ENCODE measurements at regions not wholly inside any gene's neighbourhood (a gene's known extent, or its start where the extent isn't known, plus 50 kb on each side); places are given as distances from the start of the nearest gene placed in this dataset.

GRCh38 chr6:156660389-156660788 lies 116.8 kb upstream of the ARID1B start:
- Histone ChIP-seq H3K4me3 (ENCODE audit: low read depth, low read length) (no peak overlapping the region), H3K36me3 (ENCODE audit: control insufficient read depth, insufficient read depth, low read length) (no peaks in the 10 kb centered on the region), H3K9ac (ENCODE audit: low read length) (no peak overlapping the region), H3K27me3 (ENCODE audit: control insufficient read depth, insufficient read depth, low read length) (no peaks in the 10 kb centered on the region), H3K9me3 (ENCODE audit: control insufficient read depth, insufficient read depth, low read depth, low read length) (0 out of 2 replicates have a peak, but pooled peaks cover 4% of the 10 kb centered on the region), H3K27ac (ENCODE audit: low read depth, low read length) (no peak overlapping the region), H3K4me1 (ENCODE audit: control insufficient read depth, insufficient read depth, low read length) (peaks cover 14% of the 10 kb centered on the region)

GRCh38 chr6:156659822-156660198 lies 117.4 kb upstream of the ARID1B start:
- Histone ChIP-seq H3K27ac (ENCODE audit: low read depth, low read length) (no peak overlapping the region), H3K27me3 (ENCODE audit: control insufficient read depth, insufficient read depth, low read length) (no peaks in the 10 kb centered on the region), H3K4me3 (ENCODE audit: low read depth, low read length) (no peak overlapping the region), H3K36me3 (ENCODE audit: control insufficient read depth, insufficient read depth, low read length) (no peaks in the 10 kb centered on the region), H3K9ac (ENCODE audit: low read length) (no peak overlapping the region), H3K9me3 (ENCODE audit: control insufficient read depth, insufficient read depth, low read depth, low read length) (0 out of 2 replicates have a peak, but pooled peaks cover 4% of the 10 kb centered on the region), H3K4me1 (ENCODE audit: control insufficient read depth, insufficient read depth, low read length) (peaks cover 19% of the 10 kb centered on the region)

- H3K4me3 ChIP-seq (ENCODE audit: low read depth, low read length) = no peak overlapping the region
- H3K27ac ChIP-seq (ENCODE audit: low read depth, low read length) = no peak overlapping the region
- H3K9me3 ChIP-seq (ENCODE audit: control insufficient read depth, insufficient read depth, low read depth, low read length) = 0 out of 2 replicates have a peak, but pooled peaks cover 4% of the 10 kb centered on the region
- peaks cover 21% of the 10 kb centered on the region for H3K4me1 ChIP-seq (ENCODE audit: control insufficient read depth, insufficient read depth, low read length)
- H3K9ac ChIP-seq (ENCODE audit: low read length) = no peak overlapping the region
- no peaks in the 10 kb centered on the region for H3K27me3 ChIP-seq (ENCODE audit: control insufficient read depth, insufficient read depth, low read length)
- no peaks in the 10 kb centered on the region for H3K36me3 ChIP-seq (ENCODE audit: control insufficient read depth, insufficient read depth, low read length)
Measured at GRCh38 chr6:156658966-156659821, 118.0 kb upstream of the ARID1B start.

- Histone ChIP-seq H3K36me3 (ENCODE audit: control insufficient read depth, insufficient read depth, low read length) (no peaks in the 10 kb centered on the region), H3K4me3 (ENCODE audit: low read depth, low read length) (no peak overlapping the region), H3K27ac (ENCODE audit: low read depth, low read length) (no peak overlapping the region), H3K4me1 (ENCODE audit: control insufficient read depth, insufficient read depth, low read length) (peaks cover 21% of the 10 kb centered on the region), H3K9ac (ENCODE audit: low read length) (no peak overlapping the region), H3K9me3 (ENCODE audit: control insufficient read depth, insufficient read depth, low read depth, low read length) (peaks cover under 1% of the 10 kb centered on the region; the same call in 1 of the 2 replicates), H3K27me3 (ENCODE audit: control insufficient read depth, insufficient read depth, low read length) (no peaks in the 10 kb centered on the region)
Measured at GRCh38 chr6:156658186-156658965, 118.8 kb upstream of the ARID1B start.

GRCh38 chr6:156657296-156657695 lies 119.9 kb upstream of the ARID1B start:
- Histone ChIP-seq H3K36me3 (ENCODE audit: control insufficient read depth, insufficient read depth, low read length) (no peaks in the 10 kb centered on the region), H3K4me1 (ENCODE audit: control insufficient read depth, insufficient read depth, low read length) (peaks cover 21% of the 10 kb centered on the region), H3K27me3 (ENCODE audit: control insufficient read depth, insufficient read depth, low read length) (no peaks in the 10 kb centered on the region), H3K9me3 (ENCODE audit: control insufficient read depth, insufficient read depth, low read depth, low read length) (no peaks in the 10 kb centered on the region; the same call in 1 of the 2 replicates), H3K4me3 (ENCODE audit: low read depth, low read length) (no peak overlapping the region), H3K9ac (ENCODE audit: low read length) (no peak overlapping the region), H3K27ac (ENCODE audit: low read depth, low read length) (no peak overlapping the region)

- no peaks in the 10 kb centered on the region; the same call in none of the 2 replicates for H3K9me3 ChIP-seq (ENCODE audit: control insufficient read depth, insufficient read depth, low read depth, low read length)
- H3K27ac ChIP-seq (ENCODE audit: low read depth, low read length) = no peak overlapping the region
- H3K4me3 ChIP-seq (ENCODE audit: low read depth, low read length) = no peak overlapping the region
- H3K9ac ChIP-seq (ENCODE audit: low read length) = no peak overlapping the region
- no peaks in the 10 kb centered on the region for H3K36me3 ChIP-seq (ENCODE audit: control insufficient read depth, insufficient read depth, low read length)
- H3K4me1 ChIP-seq (ENCODE audit: control insufficient read depth, insufficient read depth, low read length) = peaks cover 21% of the 10 kb centered on the region
- H3K27me3 ChIP-seq (ENCODE audit: control insufficient read depth, insufficient read depth, low read length) = no peaks in the 10 kb centered on the region
Measured at GRCh38 chr6:156654919-156655918, 122.0 kb upstream of the ARID1B start.

- Histone ChIP-seq H3K4me1 (ENCODE audit: control insufficient read depth, insufficient read depth, low read length) (peaks cover 16% of the 10 kb centered on the region), H3K4me3 (ENCODE audit: low read depth, low read length) (no peak overlapping the region), H3K9ac (ENCODE audit: low read length) (no peak overlapping the region), H3K9me3 (ENCODE audit: control insufficient read depth, insufficient read depth, low read depth, low read length) (no peaks in the 10 kb centered on the region; the same call in none of the 2 replicates), H3K27ac (ENCODE audit: low read depth, low read length) (no peak overlapping the region), H3K27me3 (ENCODE audit: control insufficient read depth, insufficient read depth, low read length) (no peaks in the 10 kb centered on the region), H3K36me3 (ENCODE audit: control insufficient read depth, insufficient read depth, low read length) (no peaks in the 10 kb centered on the region)
Measured at GRCh38 chr6:156652231-156652750, 124.9 kb upstream of the ARID1B start.

GRCh38 chr6:156651486-156651885 lies 125.7 kb upstream of the ARID1B start:
- Histone ChIP-seq H3K4me1 (ENCODE audit: control insufficient read depth, insufficient read depth, low read length) (peaks cover 12% of the 10 kb centered on the region), H3K9ac (ENCODE audit: low read length) (no peak overlapping the region), H3K27ac (ENCODE audit: low read depth, low read length) (no peak overlapping the region)

GRCh38 chr6:156650896-156651390 lies 126.2 kb upstream of the ARID1B start:
- Histone ChIP-seq H3K4me1 (ENCODE audit: control insufficient read depth, insufficient read depth, low read length) (peaks cover 10% of the 10 kb centered on the region), H3K4me3 (ENCODE audit: low read depth, low read length) (no peak overlapping the region), H3K36me3 (ENCODE audit: control insufficient read depth, insufficient read depth, low read length) (no peaks in the 10 kb centered on the region), H3K9ac (ENCODE audit: low read length) (no peak overlapping the region), H3K27me3 (ENCODE audit: control insufficient read depth, insufficient read depth, low read length) (no peaks in the 10 kb centered on the region), H3K27ac (ENCODE audit: low read depth, low read length) (no peak overlapping the region), H3K9me3 (ENCODE audit: control insufficient read depth, insufficient read depth, low read depth, low read length) (no peaks in the 10 kb centered on the region; the same call in none of the 2 replicates)

More at GRCh38 chr6:156651486-156651885, 125.7 kb upstream of the ARID1B start:
- Histone ChIP-seq H3K36me3 (ENCODE audit: control insufficient read depth, insufficient read depth, low read length) (no peaks in the 10 kb centered on the region), H3K27me3 (ENCODE audit: control insufficient read depth, insufficient read depth, low read length) (no peaks in the 10 kb centered on the region), H3K9me3 (ENCODE audit: control insufficient read depth, insufficient read depth, low read depth, low read length) (no peaks in the 10 kb centered on the region; the same call in none of the 2 replicates), H3K4me3 (ENCODE audit: low read depth, low read length) (no peak overlapping the region)

- Histone ChIP-seq H3K4me3 (ENCODE audit: low read depth, low read length) (no peak overlapping the region), H3K4me1 (ENCODE audit: control insufficient read depth, insufficient read depth, low read length) (no peaks in the 10 kb centered on the region), H3K9ac (ENCODE audit: low read length) (no peak overlapping the region)
Measured at GRCh38 chr6:156648616-156649015, 128.6 kb upstream of the ARID1B start.

More at GRCh38 chr6:156648616-156649015, 128.6 kb upstream of the ARID1B start:
- H3K27me3 ChIP-seq (ENCODE audit: control insufficient read depth, insufficient read depth, low read length) = no peaks in the 10 kb centered on the region
- H3K27ac ChIP-seq (ENCODE audit: low read depth, low read length) = no peak overlapping the region
- H3K36me3 ChIP-seq (ENCODE audit: control insufficient read depth, insufficient read depth, low read length) = no peaks in the 10 kb centered on the region
- H3K9me3 ChIP-seq (ENCODE audit: control insufficient read depth, insufficient read depth, low read depth, low read length) = no peaks in the 10 kb centered on the region; the same call in none of the 2 replicates
